HG03575 (cell line): ENCODE measurements at regions not wholly inside any gene's neighbourhood (a gene's known extent, or its start where the extent isn't known, plus 50 kb on each side); places are given as distances from the start of the nearest gene placed in this dataset.

Experiments
- ATAC-seq: cut with Tn5 transposase; IDR thresholded peaks from one replicate; pipeline ENCODE4 v1.9.1; 2021; ENCODE audit not compliant: unreplicated experiment, insufficient number of reproducible peaks, low FRiP score; ENCODE audit errors: extremely low read depth

DNA sequence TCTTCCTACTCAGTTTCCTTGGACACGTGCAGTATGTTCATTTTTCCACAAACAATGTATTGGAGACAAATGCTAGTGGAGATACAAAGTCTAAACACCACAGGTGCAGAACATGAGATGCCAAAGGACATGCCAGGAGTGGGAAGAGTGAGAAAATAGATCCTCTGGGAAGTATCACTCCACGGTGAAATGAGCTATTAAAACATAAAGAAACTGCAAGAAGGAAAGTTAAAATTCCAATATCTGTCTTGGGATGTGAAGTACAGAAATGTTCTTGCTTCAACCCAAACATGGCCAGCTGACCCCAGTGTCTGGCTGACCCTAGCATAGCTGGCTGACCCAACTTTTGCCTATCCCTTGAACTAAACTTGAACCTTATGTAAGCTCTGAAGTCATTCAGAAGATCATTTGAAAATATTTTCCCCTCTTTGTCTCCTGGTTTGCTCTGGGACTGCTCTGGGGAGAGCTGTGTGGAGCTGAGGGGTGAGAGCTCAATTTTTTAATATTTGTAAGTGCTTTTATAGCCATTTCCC is 59.5 kb downstream of the FZD1 start:
- ATAC-seq, result no peak

DNA sequence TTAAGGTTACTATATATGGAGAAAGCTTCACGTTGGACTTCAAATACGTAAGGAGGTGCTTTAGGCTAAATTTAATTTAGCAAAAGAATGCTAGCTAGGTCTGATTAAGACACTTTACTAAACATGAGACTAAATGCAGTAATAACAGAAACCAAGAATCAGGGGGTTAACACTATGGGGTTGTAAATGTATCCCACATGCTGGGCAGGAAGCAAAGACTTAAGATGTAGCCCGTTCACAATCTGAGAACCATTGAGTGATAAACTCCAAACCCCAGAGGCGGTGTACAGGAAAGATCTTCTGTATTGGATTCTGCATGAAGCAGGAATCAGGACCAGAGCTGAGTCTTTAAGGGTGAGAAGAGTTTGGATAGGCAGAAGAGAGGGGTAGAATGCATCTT is 60.4 kb downstream of the FZD1 start:
- no peak for ATAC-seq

DNA sequence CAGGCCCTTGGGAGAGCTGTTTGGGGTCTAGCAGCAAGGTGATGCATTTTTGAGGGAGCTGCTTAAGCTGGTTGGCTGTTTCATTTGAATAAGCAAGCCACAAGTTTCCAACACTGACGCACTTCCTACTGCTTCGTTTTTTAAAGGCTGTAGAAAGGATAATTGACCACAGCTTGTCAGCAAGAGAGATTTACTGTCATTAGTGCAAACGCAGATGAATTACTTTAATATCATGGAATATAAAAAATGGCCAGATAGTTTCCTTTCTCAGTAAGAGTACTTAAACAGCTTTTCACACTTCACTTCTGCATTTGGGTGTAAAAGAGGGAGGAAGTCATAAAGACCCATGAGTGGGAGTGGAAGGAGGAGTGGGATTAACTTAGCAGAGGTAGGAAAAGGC is 61.5 kb downstream of the FZD1 start:
- ATAC-seq, result no peak

DNA sequence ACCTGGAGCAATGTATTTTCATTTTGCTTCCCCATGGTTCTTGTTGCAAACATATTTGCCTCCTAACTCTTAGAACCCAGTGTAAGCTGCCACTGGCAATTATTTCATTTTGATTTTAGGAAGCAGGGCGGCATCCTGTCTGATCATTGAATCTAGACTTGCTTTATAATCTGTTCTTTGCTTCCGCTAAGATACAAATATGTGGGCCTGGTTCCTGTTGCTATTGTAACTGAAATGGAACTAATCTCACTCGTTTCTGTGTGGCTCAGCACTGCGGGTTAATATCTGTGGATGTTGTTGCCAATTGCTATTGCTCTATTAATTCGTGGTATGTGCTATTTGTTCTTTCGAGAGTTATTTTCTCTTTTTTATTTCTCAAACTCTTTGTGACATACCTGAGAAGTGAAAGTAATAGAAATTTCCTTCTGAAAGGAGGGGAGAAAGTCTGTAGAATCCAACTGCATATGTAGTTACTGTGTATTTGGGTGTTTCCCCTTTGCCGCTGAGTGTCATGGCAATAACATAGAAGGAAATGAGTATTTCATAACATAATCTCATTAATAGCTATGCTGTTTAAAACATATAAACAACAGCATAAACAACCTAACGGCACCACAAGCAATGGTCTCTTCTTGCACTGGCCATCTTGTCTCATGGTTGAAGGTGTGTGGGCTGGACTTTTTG is 62.4 kb downstream of the FZD1 start:
- no peak for ATAC-seq

DNA sequence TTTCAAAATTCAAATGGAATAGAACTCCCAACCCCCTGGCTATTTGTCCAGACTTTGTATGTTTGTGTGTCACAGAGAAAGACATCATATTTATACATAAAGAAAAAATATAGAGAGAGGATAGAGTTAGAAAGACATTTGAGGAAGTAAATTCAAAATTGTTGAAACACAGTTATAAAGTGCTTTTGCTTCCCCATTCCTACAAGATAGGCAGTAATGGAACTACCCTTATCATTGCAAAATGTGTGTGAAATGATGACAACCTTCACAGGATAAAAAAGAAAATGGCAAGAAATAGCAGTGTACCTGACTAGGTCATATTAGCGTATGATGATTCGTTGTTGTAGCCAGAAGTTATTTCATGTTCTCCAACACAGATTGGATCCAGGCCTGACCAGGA is 63.1 kb downstream of the FZD1 start:
- no peak for ATAC-seq

DNA sequence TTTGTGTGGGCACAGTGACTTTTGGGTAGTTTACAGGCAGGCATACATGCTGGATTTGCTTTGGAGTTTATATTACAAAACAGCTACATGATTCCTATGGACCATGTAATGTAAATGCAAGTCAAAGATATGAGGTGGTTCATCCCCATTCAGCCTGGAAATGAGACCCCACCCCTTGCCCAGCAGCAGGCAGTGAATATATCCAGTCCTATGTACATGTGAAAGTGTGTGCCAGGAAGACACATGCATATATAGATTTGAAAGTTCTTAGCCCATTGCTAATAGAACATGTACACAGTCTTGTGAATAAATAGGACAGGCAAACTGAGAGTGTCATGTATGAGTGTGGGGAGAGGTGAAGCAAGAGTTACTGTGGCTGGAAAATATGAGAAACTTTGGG is 65.3 kb downstream of the FZD1 start:
- no peak for ATAC-seq

DNA sequence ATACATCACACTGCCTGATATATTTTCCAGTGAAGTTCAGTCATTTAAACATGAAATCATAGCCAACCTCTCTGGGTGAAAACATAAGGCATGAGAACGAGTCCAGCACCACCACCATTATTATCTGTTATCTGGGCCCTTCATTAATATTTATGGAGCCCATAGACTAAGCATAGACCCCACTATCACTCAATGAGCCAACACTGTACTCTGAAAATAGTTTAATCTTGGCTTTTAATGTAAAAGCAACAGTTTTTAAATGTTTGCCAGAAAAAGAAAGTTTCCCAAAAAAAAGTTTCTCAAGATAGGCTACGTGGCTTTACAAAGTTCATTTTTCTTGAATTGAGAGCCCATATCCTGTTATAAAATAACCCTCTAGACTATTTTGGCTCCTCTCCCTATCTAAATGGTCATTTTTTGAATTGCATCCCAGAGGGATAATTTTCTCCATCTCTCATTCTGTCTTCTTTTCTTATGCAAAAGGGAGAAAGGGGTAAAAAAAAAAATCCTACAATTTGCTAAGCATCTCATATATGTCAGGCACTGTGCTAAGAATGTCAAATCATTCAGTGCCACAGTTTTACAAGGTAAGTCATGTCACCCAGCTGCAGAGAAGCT is 66.1 kb downstream of the FZD1 start:
- no peak for ATAC-seq

DNA sequence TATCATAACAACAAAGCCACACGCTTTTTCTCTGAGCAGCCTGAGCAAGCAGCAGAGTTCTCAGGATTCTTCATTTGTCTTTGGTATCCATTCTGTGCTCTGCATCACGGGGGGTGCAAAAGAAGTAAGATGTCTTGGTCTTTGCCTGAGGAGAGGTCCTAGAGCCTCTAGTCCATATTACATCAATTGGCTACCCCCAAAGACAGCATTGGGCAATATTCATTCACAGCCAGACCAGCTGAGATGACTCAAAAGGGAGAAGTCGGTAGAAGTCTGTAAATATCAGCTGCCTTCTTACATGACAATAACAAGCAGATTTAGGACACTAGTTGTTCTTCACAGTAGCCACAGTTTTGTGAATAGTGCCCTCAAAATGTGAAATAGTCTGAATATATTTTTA is 66.6 kb downstream of the FZD1 start:
- no peak for ATAC-seq

DNA sequence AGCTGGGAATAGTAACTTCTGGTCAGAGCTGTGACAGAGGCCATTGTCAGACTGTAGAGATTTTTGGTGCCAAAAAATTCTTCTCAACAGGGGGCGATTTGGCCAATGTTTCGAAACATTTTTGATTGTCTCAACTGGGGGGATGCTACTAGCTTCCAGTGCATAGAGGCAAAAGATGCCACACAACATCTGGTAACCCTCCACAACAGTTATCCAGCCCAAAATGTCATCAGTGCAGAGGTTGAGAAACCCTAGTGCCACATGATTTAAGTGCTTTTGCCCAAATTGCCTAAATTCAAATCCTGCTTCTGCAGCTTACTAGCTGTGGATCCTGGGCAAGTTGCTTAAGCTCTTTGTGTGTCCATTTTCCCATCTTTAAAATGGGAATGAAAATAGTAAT is 71.9 kb downstream of the FZD1 start:
- ATAC-seq, result no peak

DNA sequence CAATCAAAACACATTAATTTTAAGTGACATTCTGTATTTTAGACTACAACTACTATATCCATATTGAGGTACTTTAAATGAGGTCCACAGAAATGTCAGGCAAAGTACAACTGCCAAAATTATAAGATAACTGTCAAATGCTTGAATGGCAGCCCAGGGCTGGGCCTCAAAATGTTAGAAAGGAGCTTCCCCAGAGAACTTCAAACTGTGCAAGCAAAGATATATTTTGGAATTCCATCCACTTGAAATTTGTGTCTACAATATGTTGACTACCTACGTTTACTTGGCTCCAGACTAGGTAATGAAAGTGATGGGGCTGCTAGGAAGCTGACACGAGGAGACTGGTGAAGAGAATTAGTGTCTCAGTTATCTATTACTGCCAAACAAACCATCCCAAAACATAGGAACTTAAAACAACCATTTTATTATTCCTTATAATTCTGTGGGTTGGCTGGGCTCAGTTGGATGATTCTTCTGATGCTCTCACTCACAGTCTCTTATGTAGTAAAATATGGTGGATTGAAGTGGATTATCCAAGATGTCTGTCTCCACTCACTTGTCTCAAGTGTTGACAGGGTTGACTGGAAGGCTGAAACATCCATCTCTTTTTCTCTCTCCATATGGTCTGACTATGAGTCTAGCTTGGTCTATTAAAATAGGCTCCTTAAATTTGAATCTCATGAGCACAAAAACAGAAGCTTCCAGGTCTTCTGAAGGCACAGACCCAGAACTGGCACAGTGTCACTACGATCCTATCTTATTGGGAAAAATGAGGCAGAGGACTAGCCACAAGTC is 74.2 kb downstream of the FZD1 start:
- no peak for ATAC-seq

DNA sequence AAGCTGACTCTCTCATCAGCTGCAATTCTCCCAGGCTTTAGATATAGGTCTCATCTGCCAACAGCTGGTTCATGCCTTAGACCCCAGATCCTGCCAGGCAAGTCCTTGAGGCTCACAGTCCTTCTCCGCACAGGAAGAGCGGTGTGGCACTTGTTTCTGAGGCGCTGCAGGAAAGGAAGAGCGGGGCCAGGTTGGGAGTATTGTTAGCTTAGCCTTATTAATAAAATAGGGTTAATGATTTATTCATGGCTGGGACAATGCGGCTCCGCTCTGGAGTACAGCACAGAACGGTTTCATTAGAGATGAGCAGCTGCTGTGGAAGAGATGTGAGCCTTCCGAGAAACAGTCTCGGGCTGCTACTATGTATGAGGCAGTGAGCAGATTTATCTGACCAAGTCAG is 78.1 kb downstream of the FZD1 start:
- no peak for ATAC-seq

DNA sequence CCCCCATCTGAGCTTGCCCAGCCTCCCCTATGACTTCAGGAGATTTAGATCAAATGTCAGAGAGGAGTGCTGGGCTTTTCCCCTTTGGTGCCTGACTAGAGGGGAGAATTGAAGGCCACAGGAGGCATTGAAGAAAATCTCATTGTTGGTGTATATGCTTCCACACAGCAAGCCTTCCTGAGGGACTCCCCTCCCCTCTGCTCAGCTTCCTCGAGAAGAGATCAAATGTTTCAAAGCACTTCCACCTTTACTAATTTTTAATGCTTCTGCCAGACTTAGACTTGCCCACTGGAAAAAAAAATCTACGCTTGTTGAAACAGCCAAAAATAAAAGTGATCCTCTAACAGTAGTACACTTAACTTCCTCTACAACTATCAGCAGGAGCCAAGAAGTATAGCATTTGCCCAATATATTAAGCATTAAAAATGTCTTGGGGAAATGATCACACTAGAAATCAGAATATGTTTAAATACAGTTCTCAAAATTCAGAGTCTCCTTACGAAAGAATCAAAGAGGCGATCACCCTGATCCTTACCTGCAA is 79.3 kb downstream of the FZD1 start:
- no peak for ATAC-seq

DNA sequence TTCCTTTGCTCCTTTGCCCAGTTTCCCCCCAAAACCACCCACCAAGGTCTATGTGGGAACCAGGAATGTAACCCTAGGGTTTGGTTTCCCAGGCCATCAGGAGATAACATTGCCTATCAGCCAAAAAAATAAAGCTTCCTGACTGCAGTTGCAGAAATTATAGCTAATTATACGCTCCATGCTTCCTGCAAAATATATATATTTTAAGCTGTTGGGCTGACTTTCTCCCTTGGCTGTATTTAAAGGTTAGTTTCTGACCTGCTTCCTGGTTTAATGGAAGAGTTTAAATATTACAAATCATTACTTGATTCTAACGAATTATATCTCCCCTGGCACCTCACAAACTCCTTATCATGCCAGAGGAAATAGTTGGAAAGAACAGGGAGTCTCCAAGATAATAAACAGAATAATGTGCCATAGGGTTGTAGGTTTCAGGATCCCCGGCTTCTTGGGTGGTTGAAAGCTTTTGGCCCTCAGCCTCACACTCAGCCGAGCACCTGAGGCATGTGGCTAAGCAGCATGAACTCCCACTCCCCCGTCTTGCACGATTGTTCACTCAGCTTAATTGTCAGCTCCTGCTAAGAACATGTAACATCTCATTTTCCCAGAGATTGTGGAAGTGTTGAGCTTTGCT is 79.9 kb downstream of the FZD1 start:
- no peak for ATAC-seq

DNA sequence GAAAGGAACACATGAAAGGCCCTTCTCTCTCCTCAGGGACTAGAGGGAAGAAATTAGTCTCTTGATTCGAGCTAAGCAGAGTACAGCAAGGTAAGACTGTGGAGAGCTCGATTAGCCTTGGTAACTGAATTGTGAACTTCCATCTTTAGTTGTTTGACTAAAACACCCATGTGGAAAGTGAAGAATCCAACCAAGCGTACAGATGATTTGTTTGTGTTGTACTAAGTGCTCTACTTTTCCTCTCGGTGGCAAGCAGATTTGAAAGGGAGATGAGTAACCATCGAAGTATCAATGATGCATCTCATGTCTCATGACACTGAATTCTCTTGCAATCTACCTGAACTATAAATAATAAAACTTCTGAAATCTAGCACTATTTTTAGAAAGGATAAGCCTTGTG is 80.7 kb downstream of the FZD1 start:
- no peak for ATAC-seq

DNA sequence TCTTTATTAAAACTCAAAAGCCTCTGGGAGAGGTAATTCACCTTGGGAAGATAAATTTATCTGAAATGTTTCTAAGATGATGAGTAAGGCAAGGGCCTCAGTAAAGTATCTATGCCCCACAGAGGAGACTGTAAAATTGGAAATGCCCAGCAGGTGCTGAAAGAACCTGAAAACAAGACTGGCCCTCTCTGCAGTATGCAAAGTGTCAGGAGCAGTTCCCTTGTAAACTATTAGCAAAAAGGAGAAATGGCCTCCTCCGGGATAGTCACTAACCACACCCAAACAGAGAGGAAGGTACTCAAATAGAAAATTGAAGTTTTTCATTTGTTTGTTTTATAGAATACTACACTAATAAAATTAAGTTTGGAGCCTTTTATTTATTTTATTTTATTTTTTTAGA is 81.2 kb downstream of the FZD1 start:
- no peak for ATAC-seq

DNA sequence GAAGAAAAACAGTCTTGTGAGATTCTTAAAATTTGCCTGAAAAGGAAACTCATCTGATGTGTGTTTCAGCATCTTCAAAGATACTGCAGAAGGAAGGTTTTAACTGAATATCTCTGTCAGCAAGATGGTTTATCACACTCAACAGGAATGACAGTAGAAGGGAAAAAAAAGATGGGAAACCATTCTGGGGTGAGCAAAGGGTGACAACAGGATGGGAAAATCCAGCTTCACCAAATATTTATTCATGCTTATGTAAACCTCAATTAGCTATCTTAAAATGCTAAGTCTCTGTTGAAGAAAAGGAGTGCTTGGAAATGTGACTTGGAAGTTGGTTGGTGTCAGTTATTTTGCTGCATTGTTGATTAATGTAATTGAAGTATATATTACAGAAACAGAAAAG is 82.2 kb downstream of the FZD1 start:
- ATAC-seq, result no peak

DNA sequence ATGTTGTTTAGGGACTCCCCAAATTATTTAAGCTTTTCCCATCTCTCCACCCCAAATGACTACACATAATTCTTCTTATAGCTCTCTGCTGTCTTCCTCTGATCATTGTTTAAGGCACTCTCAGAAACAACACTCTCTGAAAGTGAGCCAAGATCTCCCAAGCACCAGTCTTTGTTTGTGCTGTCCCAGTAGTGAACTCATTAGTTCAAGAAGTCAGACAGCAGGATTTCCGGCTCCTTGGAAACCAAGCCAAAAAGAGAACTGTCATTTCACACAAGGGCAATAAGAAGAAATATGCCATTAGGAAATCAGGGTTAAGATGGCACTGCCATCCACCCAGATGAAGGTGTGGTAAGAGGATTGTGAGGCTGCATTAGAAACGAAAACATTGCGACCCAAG is 83.1 kb downstream of the FZD1 start:
- ATAC-seq, result no peak

DNA sequence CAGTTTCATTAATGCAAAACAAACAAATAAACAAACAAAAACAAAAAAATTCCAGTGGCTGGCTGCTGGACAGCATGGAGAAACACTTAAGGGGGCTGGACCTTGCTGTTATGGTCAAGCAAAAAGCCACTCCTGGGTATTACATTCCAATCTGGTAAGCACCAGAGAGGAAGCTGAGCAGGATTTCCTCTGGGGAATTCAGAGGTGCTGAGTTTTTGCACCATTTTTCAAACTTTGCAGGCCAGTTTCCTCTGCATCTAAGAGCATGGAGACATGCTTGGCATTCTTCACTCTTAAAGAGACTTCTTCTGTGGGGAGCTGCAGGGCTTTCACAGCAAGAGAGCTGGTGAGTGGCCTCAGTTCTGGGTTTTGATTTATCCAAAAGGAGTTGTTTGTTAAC is 84.5 kb downstream of the FZD1 start:
- no peak for ATAC-seq

DNA sequence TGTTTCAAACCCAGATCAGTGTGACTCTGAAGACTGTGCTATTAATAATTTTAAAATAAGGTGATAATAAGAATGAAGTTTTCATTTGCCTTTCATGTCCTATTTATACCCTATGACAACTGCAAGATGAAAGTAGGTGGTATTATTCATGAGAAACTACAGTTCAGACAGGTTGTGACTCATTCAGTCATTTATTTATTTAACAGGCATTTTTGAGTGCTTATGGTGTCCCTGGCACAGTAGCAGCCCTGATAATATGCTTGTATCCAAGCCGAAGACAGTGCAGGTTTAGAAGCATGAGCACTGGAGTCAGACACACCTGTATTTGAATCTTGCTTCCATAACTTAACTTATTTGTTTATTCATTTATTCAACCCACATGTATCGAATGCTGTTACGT is 87.1 kb downstream of the FZD1 start:
- no peak for ATAC-seq
